ENCODE measurements at regions not wholly inside any gene's neighbourhood (a gene's known extent, or its start where the extent isn't known, plus 50 kb on each side); places are given as distances from the start of the nearest gene placed in this dataset.
"Not testable (repeated sequence)": the region's sequence is repeated elsewhere in the genome, so short reads cannot be mapped to it uniquely, and the experiment has no call there.

GRCh38 chr22:11628651-11629511 lies 3899.1 kb upstream of the OR11H1 start:
- peaks cover 27% of the 10 kb centered on the region for H3K9me3 Mint-ChIP-seq
- no peak overlapping the region for H3K4me3 ChIP-seq (ENCODE audit: low read length)
- TF ChIP-seq, protein P1, sequence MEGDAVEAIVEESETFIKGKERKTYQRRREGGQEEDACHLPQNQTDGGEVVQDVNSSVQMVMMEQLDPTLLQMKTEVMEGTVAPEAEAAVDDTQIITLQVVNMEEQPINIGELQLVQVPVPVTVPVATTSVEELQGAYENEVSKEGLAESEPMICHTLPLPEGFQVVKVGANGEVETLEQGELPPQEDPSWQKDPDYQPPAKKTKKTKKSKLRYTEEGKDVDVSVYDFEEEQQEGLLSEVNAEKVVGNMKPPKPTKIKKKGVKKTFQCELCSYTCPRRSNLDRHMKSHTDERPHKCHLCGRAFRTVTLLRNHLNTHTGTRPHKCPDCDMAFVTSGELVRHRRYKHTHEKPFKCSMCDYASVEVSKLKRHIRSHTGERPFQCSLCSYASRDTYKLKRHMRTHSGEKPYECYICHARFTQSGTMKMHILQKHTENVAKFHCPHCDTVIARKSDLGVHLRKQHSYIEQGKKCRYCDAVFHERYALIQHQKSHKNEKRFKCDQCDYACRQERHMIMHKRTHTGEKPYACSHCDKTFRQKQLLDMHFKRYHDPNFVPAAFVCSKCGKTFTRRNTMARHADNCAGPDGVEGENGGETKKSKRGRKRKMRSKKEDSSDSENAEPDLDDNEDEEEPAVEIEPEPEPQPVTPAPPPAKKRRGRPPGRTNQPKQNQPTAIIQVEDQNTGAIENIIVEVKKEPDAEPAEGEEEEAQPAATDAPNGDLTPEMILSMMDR (IDR thresholded peaks at IDR 0.05), result no peak

GRCh38 chr22:11629661-11630385 lies 3898.2 kb upstream of the OR11H1 start:
- Mint-ChIP-seq H3K36me3 (ENCODE audit: low read depth) (peaks cover 20% of the 10 kb centered on the region), H3K4me3 (no peak overlapping the region), H3K9me3 (peaks cover 24% of the 10 kb centered on the region), H3K4me1 (ENCODE audit: low read depth) (no peaks in the 10 kb centered on the region), H3K27me3 (no peaks in the 10 kb centered on the region), H3K27ac (no peak overlapping the region)
- TF ChIP-seq, protein P1 (IDR thresholded peaks at IDR 0.05), result no peak
- POLR2A ChIA-PET, result no interaction called here
- Histone ChIP-seq H3K4me1 (ENCODE audit: insufficient read depth, low read length) (no peaks in the 10 kb centered on the region), H3K4me3 (ENCODE audit: low read length) (no peak overlapping the region), H3K27ac (ENCODE audit: low read depth in 1 of 2, low read length in 2 of 2) (no peak overlapping the region), H3K9me3 (ENCODE audit: control insufficient read depth in 1 of 2, insufficient read depth in 1 of 2, low read length in 2 of 2) (peaks cover 31 to 58% of the 10 kb centered on the region in 2 experiments), H3K36me3 (ENCODE audit: insufficient read depth, low read length) (no peaks in the 10 kb centered on the region), H3K27me3 (ENCODE audit: control insufficient read depth in 1 of 2, insufficient read depth in 2 of 2, low read length in 2 of 2) (no peaks in the 10 kb centered on the region)
- intact Hi-C loops (cut with DNase I, micrococcal nuclease), result no loop called here
- ATAC-seq (ENCODE audit: poor library complexity) (no peak), DNase-seq (no peak)
- CTCF ChIA-PET, result no interaction called here

More at GRCh38 chr22:11628651-11629511, 3899.1 kb upstream of the OR11H1 start:
- ChIA-PET POLR2A (no interaction called here), CTCF (no interaction called here)
- Histone ChIP-seq H3K27ac (ENCODE audit: low read depth in 1 of 2, low read length in 2 of 2) (no peak overlapping the region), H3K27me3 (ENCODE audit: control insufficient read depth in 1 of 2, insufficient read depth in 2 of 2, low read length in 2 of 2) (no peaks in the 10 kb centered on the region), H3K36me3 (ENCODE audit: insufficient read depth, low read length) (no peaks in the 10 kb centered on the region), H3K4me1 (ENCODE audit: insufficient read depth, low read length) (no peaks in the 10 kb centered on the region), H3K9me3 (ENCODE audit: control insufficient read depth in 1 of 2, insufficient read depth in 1 of 2, low read length in 2 of 2) (peaks cover 31 to 58% of the 10 kb centered on the region in 2 experiments)
- DNase-seq, result no peak
- Mint-ChIP-seq H3K27ac (no peak overlapping the region), H3K36me3 (ENCODE audit: low read depth) (peaks cover 20% of the 10 kb centered on the region), H3K27me3 (no peaks in the 10 kb centered on the region), H3K4me3 (no peak overlapping the region), H3K4me1 (ENCODE audit: low read depth) (no peaks in the 10 kb centered on the region)
- intact Hi-C loops (cut with DNase I, micrococcal nuclease), result no loop called here
- ATAC-seq (ENCODE audit: poor library complexity), result no peak

DNA sequence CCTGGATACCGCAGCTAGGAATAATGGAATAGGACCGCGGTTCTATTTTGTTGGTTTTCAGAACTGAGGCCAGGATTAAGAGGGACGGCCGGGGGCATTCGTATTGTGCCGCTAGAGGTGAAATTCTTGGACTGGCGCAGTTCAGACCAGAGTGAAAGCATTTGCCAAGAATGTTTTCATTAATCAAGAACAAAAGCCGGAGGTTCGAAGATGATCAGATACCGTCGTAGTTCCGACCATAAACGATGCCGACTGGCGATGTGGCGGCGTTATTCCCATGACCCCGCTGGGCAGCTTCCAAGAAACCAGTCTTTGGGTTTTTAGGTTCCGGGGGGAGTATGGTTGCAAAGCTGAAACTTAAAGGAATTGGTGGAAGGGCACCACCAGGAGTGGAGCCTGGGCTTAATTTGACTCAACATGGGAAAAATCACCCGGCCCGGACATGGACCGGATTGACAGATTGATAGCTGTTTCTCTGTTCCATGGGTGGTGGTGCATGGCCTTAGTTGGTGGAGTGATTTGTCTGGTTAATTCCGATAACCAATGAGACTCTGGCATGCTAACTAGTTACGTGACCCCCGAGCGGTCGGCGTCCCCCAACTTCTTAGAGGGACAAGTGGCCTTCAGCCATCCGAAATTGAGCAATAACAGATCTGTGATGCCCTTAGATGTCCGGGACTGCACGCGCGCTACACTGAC lies 3897.5 kb upstream of the OR11H1 start:
- POLR2A ChIA-PET; H3K4me3 Mint-ChIP-seq; H3K36me3 ChIP-seq (ENCODE audit: insufficient read depth, low read length); H3K27ac Mint-ChIP-seq; H3K4me3 ChIP-seq (ENCODE audit: low read length); intact Hi-C loops (cut with DNase I, micrococcal nuclease); ATAC-seq (ENCODE audit: poor library complexity); H3K4me1 Mint-ChIP-seq (ENCODE audit: low read depth); H3K27me3 ChIP-seq (ENCODE audit: control insufficient read depth in 1 of 2, insufficient read depth in 2 of 2, low read length in 2 of 2); DNase-seq; H3K27ac ChIP-seq (ENCODE audit: low read depth in 1 of 2, low read length in 2 of 2); H3K4me1 ChIP-seq (ENCODE audit: insufficient read depth, low read length); CTCF ChIA-PET; H3K27me3 Mint-ChIP-seq: not testable (repeated sequence)
- H3K9me3 Mint-ChIP-seq, result peaks cover 22% of the 10 kb centered on the region
- peaks cover 31 to 57% of the 10 kb centered on the region in 2 experiments for H3K9me3 ChIP-seq (ENCODE audit: control insufficient read depth in 1 of 2, insufficient read depth in 1 of 2, low read length in 2 of 2)
- H3K36me3 Mint-ChIP-seq (ENCODE audit: low read depth), result peaks cover 14% of the 10 kb centered on the region
